Posterior vena cava (tissue), 2 donors: ENCODE measurements at regions not wholly inside any gene's neighbourhood (a gene's known extent, or its start where the extent isn't known, plus 50 kb on each side); places are given as distances from the start of the nearest gene placed in this dataset.

Experiments
- DNase-seq: peaks from one replicate; pipeline ENCODE4 v3.0.0-alpha.2; 2020; ENCODE audit warnings: low spot score
- intact Hi-C, 2 donors: fragments of 100-400 bp; cut with DNase I; formaldehyde crosslinking; loops; one replicate each; pipeline versions ENCODE4 v1.14.1 to v1.14.2; 2022 to 2023
- donor health status: DM: yes; HTN: yes; CAD: no.
- donor health status: DM: yes; HTN: yes; CAD: no.

- intact Hi-C loops = loop anchor here in 1 of 2 donors (5.0 kb wide), 1 partner anchor 543 kb away; no protein-coding TSS in a partner anchor
- no peak for DNase-seq
Observed at GRCh38 chr5:136655468-136655867, 290.1 kb upstream of the TRPC7 start.

GRCh38 chr5:136646915-136647314, 281.6 kb upstream of the TRPC7 start:
- intact Hi-C loops = no loop called here
- DNase-seq = no peak

GRCh38 chr5:136642976-136643375, 277.6 kb upstream of the TRPC7 start:
- DNase-seq = no peak
- intact Hi-C loops = no loop called here

DNA sequence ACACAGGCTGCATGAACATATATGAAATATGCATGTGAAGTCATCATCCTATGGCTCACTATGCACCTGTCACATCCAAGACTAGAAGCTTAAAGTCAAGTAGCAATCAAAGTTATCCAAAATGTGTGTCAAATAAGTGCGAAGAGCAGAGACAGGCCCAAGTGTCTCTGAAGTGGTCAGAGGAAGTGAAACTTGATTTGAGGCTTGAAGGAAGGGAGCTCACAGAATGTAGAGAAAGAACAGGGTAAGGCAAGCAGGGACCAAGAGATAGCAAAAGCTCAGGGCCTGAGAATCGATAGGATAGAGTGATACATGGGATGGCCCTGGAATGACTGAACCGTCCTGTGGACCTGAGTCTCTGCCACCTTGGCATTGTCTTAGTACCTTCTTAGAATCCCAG, 274.3 kb upstream of the TRPC7 start:
- DNase-seq = no peak
- intact Hi-C loops = no loop called here

- intact Hi-C loops = no loop called here
- no peak for DNase-seq
Observed at GRCh38 chr5:136638084-136638483, 272.7 kb upstream of the TRPC7 start.

DNA sequence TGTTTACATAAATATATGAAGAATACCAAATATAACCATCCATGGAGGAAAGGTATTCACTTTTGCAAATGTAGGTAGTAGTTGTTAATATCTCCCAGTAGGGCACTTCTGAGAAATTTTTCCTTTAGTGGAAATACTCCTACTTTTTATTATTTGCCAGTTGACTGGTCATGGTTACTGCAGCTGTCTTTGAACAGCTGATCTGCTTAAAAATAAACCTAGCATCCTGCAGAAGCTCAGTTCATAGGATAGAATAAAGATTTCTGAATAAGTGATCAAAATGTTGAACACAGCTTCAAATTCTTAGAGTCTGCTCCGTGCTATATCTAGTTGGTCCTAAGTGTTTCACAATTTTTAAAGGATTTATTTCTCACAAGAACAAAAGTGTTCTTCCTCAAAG, 270.7 kb upstream of the TRPC7 start:
- intact Hi-C loops = no loop called here
- no peak for DNase-seq

DNA sequence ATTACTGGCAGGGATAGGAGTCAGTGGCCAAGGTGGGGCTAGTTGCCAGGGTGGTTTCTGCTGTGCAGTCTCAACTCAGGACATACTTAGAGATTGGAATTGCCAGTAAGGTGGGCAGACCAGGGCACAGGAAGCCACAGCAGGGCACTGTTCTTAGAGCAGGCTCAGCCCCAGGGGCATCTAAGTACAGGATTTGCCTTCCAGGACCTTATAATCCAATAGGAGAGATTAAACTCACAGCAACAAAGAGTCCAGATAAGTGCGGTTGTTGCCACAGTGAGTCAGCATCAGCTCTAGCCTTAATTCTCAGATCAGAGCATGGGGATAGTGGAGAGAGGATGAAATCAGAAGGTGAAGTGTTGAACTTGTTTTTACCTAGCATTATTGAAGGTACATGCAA, 265.8 kb upstream of the TRPC7 start:
- intact Hi-C loops = no loop called here
- DNase-seq = no peak

- DNase-seq = no peak
- intact Hi-C loops = no loop called here
Observed at GRCh38 chr5:136629125-136629792, 263.9 kb upstream of the TRPC7 start.

GRCh38 chr5:136626531-136626930, 261.2 kb upstream of the TRPC7 start:
- intact Hi-C loops = no loop called here

GRCh38 chr5:136622747-136623146, 257.4 kb upstream of the TRPC7 start:
- DNase-seq = no peak
- intact Hi-C loops = no loop called here

More at GRCh38 chr5:136626531-136626930, 261.2 kb upstream of the TRPC7 start:
- no peak for DNase-seq

- intact Hi-C loops = no loop called here
- no peak for DNase-seq
Observed at GRCh38 chr5:136621743-136622142, 256.4 kb upstream of the TRPC7 start.

DNA sequence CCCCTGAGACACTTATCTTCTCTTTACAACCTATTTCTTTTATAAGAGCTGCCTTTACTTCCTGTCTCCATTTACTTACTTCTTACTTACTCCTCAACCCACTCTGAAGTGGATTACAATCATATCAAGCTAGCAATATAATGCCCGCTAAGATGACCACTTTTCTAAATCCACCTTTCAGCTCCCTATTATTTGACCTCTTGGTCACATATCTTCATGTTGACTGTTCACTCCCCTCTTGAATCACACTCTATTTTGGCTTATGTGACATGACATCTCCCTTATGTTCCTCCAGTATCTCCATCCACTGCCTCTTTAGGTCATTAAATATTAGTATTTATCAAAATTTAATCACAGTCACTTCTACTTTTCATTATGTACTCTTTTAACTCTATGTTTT, 255.3 kb upstream of the TRPC7 start:
- DNase-seq = no peak
- intact Hi-C loops = no loop called here

DNA sequence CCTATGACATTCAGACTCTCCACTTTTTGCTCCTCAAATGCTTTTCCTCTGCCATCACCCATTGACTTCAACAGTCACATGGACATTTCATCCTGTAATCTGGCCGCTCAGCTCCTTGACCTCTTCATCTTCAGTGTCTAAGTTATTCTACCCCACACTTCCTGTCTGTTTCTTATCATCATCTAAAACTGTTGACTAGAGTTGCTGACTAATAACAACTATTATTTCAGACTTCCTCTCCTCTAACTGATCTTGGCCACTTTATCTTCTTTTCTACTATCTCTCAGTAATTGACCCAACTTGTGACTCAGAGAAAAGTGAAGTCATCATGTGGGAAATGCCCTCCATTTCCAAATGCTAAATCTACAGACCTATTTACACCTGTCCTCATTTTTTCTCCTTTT, 254.7 kb upstream of the TRPC7 start:
- no peak for DNase-seq
- intact Hi-C loops = no loop called here

DNA sequence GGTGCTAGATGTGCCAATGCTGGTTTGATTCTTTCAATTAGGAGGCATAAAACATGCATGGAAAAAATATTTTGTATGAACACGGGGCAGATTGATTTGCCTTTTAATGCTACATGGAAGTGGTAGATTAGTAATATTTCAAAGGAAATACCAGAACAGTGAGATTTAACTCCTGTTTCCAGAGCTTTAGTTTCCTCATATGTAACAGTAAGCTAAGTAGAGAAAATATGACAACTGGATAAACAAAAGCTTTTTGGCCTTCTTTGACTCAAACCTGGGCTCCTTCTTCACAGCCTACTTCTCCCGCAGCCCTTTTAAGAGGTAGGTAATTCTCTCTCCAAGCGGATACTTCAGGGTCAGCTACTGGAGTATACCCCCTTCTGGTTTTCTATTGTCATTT, 254.2 kb upstream of the TRPC7 start:
- DNase-seq = no peak
- intact Hi-C loops = no loop called here

GRCh38 chr5:136615251-136616119, 250.1 kb upstream of the TRPC7 start:
- intact Hi-C loops = no loop called here
- DNase-seq = no peak

- no peak for DNase-seq
- intact Hi-C loops = no loop called here
Observed at GRCh38 chr5:136613230-136613629, 247.9 kb upstream of the TRPC7 start.

GRCh38 chr5:136605638-136606037, 240.3 kb upstream of the TRPC7 start:
- no peak for DNase-seq
- intact Hi-C loops = no loop called here

DNA sequence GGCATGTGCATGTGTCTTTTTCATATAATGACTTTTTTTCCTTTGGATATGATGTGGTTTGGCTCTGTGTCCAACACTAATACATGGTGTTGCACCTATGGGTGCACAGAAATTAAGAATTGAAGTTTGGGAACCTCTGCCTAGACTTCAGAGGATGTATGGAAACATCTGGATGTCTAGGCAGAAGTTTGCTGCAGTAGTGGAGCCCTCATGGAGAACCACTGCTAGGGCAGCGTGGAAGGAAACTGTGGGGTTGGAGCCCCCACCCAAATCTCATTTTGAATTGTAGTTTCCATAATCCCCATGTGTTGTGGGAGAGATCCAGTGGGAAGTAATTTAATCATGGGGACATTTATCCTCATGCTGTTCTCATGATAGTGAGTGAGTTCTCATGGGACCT, 235.0 kb upstream of the TRPC7 start:
- no peak for DNase-seq
- intact Hi-C loops = no loop called here

GRCh38 chr5:136598802-136599404, 233.6 kb upstream of the TRPC7 start:
- DNase-seq = no peak
- intact Hi-C loops = no loop called here

DNA sequence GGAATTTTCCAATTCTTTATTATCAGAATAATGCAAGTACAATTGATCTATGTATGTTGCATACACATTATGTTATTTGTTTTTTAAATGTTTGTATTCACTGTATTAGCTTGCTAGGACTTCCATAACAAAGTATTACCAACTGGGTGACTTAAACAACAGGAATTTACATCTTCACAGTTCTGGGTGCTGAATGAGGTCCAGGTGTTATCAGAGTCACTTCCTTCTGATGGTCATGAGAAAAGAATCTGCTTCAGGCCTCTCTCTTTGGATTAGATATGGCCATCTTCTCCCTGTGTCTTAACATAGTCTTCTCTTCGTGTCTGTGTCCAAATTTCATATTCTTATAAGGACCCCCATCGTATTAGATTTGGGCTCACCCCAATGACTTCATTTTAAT, 229.1 kb upstream of the TRPC7 start:
- DNase-seq = no peak
- intact Hi-C loops = no loop called here

DNA sequence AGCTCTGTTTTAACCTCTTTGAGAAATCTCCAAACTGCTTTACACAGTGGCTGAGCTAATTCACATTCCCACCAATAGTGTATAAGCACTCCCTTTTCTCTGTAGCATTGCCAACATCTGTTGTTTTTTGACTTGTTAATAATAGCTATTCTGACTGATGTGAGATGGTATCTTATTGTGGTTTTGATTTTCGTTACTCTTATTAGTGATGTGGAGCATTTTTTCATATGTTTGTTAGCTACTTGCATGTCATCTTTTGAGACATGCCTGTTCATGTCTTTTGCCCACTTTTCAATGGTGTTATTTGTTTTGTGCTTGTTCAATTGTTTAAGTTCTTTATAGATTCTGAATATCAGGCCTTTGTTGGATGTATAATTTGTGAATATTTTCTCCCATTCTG, 225.2 kb upstream of the TRPC7 start:
- no peak for DNase-seq
- intact Hi-C loops = no loop called here
